ENCODE measurements at regions not wholly inside any gene's neighbourhood (a gene's known extent, or its start where the extent isn't known, plus 50 kb on each side); places are given as distances from the start of the nearest gene placed in this dataset.
A peak's percentile ranks its signal among the peaks of the same experiment; 100 is the strongest.

- no peak overlapping the region for H3K4me3 ChIP-seq (ENCODE audit: low read depth, low read length)
- intact Hi-C loops (cut with micrococcal nuclease; ENCODE audit: unreplicated experiment) = loop anchor here (5.0 kb wide), 1 partner anchor 81 kb away; no protein-coding TSS in a partner anchor
- Mint-ChIP-seq H3K36me3 (ENCODE audit: insufficient read depth, unreplicated experiment) (no peaks in the 10 kb centered on the region), H3K9me3 (ENCODE audit: unreplicated experiment) (no peaks in the 10 kb centered on the region), H3K27ac (ENCODE audit: unreplicated experiment) (no peak overlapping the region), H3K27me3 (ENCODE audit: insufficient read depth, unreplicated experiment) (peaks cover 2% of the 10 kb centered on the region), H3K4me1 (ENCODE audit: low read depth, unreplicated experiment) (peaks cover 15% of the 10 kb centered on the region), H3K4me3 (ENCODE audit: unreplicated experiment) (no peak overlapping the region)
- BruUV-seq (replicated peaks) = no TSS peak
- TF ChIP-seq CTCF (IDR thresholded peaks at IDR 0.05; ENCODE audit: insufficient read depth in 1 of 2, low read depth in 1 of 2, low read length in 1 of 2, severe bottlenecking in 1 of 2, unreplicated experiment in 1 of 2) = no peak
- peaks cover 17% of the 10 kb centered on the region for H3K4me1 ChIP-seq
- ChIA-PET POLR2A (no interaction called here), CTCF (no interaction called here)
- H3K27me3 ChIP-seq (replicated peaks; ENCODE audit: control insufficient read depth, insufficient read depth, low read length) = no peaks in the 10 kb centered on the region
- DNase-seq = peak in 1 of 2 experiments; percentile 3
- H3K9me3 ChIP-seq = no peaks in the 10 kb centered on the region
- no peaks in the 10 kb centered on the region for H3K36me3 ChIP-seq (ENCODE audit: control insufficient read depth, insufficient read depth, low read length)
These were observed 126.3 kb upstream of the CEP162 start for GRCh38 chr6:84353459-84354423.

- CTCF ChIA-PET = no interaction called here
These were observed 123.0 kb upstream of the CEP162 start for GRCh38 chr6:84350397-84350796.

GRCh38 chr6:84349542-84349941 is 122.1 kb upstream of the CEP162 start:
- DNase-seq = no peak
- Mint-ChIP-seq H3K9me3 (ENCODE audit: unreplicated experiment) (peaks cover 10% of the 10 kb centered on the region), H3K27ac (ENCODE audit: unreplicated experiment) (no peak overlapping the region)

More at GRCh38 chr6:84350397-84350796, 123.0 kb upstream of the CEP162 start:
- Mint-ChIP-seq H3K9me3 (ENCODE audit: unreplicated experiment) (peaks cover 1% of the 10 kb centered on the region), H3K36me3 (ENCODE audit: insufficient read depth, unreplicated experiment) (no peaks in the 10 kb centered on the region), H3K27me3 (ENCODE audit: insufficient read depth, unreplicated experiment) (peaks cover 3% of the 10 kb centered on the region), H3K4me3 (ENCODE audit: unreplicated experiment) (no peak overlapping the region), H3K4me1 (ENCODE audit: low read depth, unreplicated experiment) (peaks cover 15% of the 10 kb centered on the region), H3K27ac (ENCODE audit: unreplicated experiment) (no peak overlapping the region)
- intact Hi-C loops (cut with micrococcal nuclease; ENCODE audit: unreplicated experiment) = loop anchor here (5.0 kb wide), 1 partner anchor 78 kb away; no protein-coding TSS in a partner anchor
- BruUV-seq (replicated peaks) = no TSS peak
- Histone ChIP-seq H3K27me3 (replicated peaks; ENCODE audit: control insufficient read depth, insufficient read depth, low read length) (no peaks in the 10 kb centered on the region), H3K9me3 (no peaks in the 10 kb centered on the region), H3K4me3 (ENCODE audit: low read depth, low read length) (no peak overlapping the region), H3K36me3 (ENCODE audit: control insufficient read depth, insufficient read depth, low read length) (no peaks in the 10 kb centered on the region), H3K4me1 (peaks cover 17% of the 10 kb centered on the region)
- DNase-seq = no peak
- POLR2A ChIA-PET = no interaction called here
- TF ChIP-seq CTCF (IDR thresholded peaks at IDR 0.05; ENCODE audit: insufficient read depth in 1 of 2, low read depth in 1 of 2, low read length in 1 of 2, severe bottlenecking in 1 of 2, unreplicated experiment in 1 of 2) = no peak

More at GRCh38 chr6:84349542-84349941, 122.1 kb upstream of the CEP162 start:
- Histone ChIP-seq H3K27me3 (replicated peaks; ENCODE audit: control insufficient read depth, insufficient read depth, low read length) (no peaks in the 10 kb centered on the region), H3K9me3 (no peaks in the 10 kb centered on the region), H3K4me1 (peaks cover 17% of the 10 kb centered on the region), H3K4me3 (ENCODE audit: low read depth, low read length) (no peak overlapping the region), H3K36me3 (ENCODE audit: control insufficient read depth, insufficient read depth, low read length) (no peaks in the 10 kb centered on the region)
- Mint-ChIP-seq H3K36me3 (ENCODE audit: insufficient read depth, unreplicated experiment) (no peaks in the 10 kb centered on the region), H3K27me3 (ENCODE audit: insufficient read depth, unreplicated experiment) (peaks cover 7% of the 10 kb centered on the region), H3K4me1 (ENCODE audit: low read depth, unreplicated experiment) (peaks cover 15% of the 10 kb centered on the region), H3K4me3 (ENCODE audit: unreplicated experiment) (no peak overlapping the region)
- no TSS peak for BruUV-seq (replicated peaks)
- TF ChIP-seq CTCF (IDR thresholded peaks at IDR 0.05; ENCODE audit: insufficient read depth in 1 of 2, low read depth in 1 of 2, low read length in 1 of 2, severe bottlenecking in 1 of 2, unreplicated experiment in 1 of 2) = no peak
- intact Hi-C loops (cut with micrococcal nuclease; ENCODE audit: unreplicated experiment) = no loop called here
- ChIA-PET POLR2A (no interaction called here), CTCF (no interaction called here)

Measured in Caco-2 (cell line).